Gastroesophageal sphincter (tissue), 4 donors: ENCODE measurements at regions not wholly inside any gene's neighbourhood (a gene's known extent, or its start where the extent isn't known, plus 50 kb on each side); places are given as distances from the start of the nearest gene placed in this dataset.

Experiments used
- ATAC-seq: fragments of 150-250 bp; one replicate; pipeline ENCODE4 v1.9.1; 2016; ENCODE audit warnings: mild to moderate bottlenecking, moderate library complexity
- H3K27ac ChIP-seq, 4 donors: fragments of 200-600 bp; sonication (generic) in 3 of 4; 1 replicate in 3 of 4; 2 replicates in 1 of 4; pipeline ENCODE4 v1.5.1; 2016 to 2019
- H3K27me3 ChIP-seq: fragments of 200-600 bp; sonication (generic); one replicate; pipeline ENCODE4 v1.5.1; 2019
- H3K36me3 ChIP-seq, 2 donors: fragments of 200-600 bp; sonication (generic); one replicate each; pipeline ENCODE4 v1.5.1; 2019; ENCODE audit warnings: control low read depth in 1 of 2
- H3K4me1 ChIP-seq, 3 donors: fragments of 200-600 bp; sonication (generic); 1 replicate in 2 of 3; 2 replicates in 1 of 3; pipeline ENCODE4 v1.5.1; 2016 to 2019; ENCODE audit warnings: control low read depth in 2 of 3
- H3K4me3 ChIP-seq, 2 donors: fragments of 200-600 bp; sonication (generic); one replicate each; pipeline ENCODE4 v1.5.1; 2019; ENCODE audit warnings: mild to moderate bottlenecking in 1 of 2, moderate library complexity in 1 of 2
- H3K9me3 ChIP-seq, 3 donors: fragments of 200-600 bp; sonication (generic); one replicate each; pipeline ENCODE4 v1.5.1; 2017 to 2019; ENCODE audit warnings: control low read depth in 2 of 3
- CTCF ChIP-seq, 4 experiments: fragments of 200-600 bp in 2 of 4; fragments of 450-650 bp in 2 of 4; sonication (generic) in 1 of 4; IDR thresholded peaks; one replicate each; pipeline ENCODE4 v1.5.1; 2017 to 2019; ENCODE audit warnings: antibody characterized with exemption in 4 of 4, mild to moderate bottlenecking in 2 of 4, moderate library complexity in 2 of 4
- EP300 ChIP-seq: sonication (generic); formaldehyde crosslinking; IDR thresholded peaks from one replicate; pipeline ENCODE4 v1.6.1; 2017; ENCODE audit warnings: antibody characterized with exemption, mild to moderate bottlenecking
- POLR2A ChIP-seq, 2 donors: fragments of 450-650 bp; IDR thresholded peaks; one replicate each; pipeline ENCODE4 v1.6.1; 2017; ENCODE audit warnings: antibody characterized with exemption in 2 of 2, mild to moderate bottlenecking in 2 of 2, moderate library complexity in 1 of 2
- POLR2AphosphoS5 ChIP-seq: sonication (generic); formaldehyde crosslinking; IDR thresholded peaks from one replicate; pipeline ENCODE4 v1.6.1; 2017; ENCODE audit warnings: antibody characterized with exemption
- WGBS, 2 donors: methylation state at CpG; one replicate each; pipeline ENCODE4 v1.1.5; 2018; ENCODE audit warnings: low coverage in 1 of 2; 5-methylcytosine and 5-hydroxymethylcytosine counted together

DNA sequence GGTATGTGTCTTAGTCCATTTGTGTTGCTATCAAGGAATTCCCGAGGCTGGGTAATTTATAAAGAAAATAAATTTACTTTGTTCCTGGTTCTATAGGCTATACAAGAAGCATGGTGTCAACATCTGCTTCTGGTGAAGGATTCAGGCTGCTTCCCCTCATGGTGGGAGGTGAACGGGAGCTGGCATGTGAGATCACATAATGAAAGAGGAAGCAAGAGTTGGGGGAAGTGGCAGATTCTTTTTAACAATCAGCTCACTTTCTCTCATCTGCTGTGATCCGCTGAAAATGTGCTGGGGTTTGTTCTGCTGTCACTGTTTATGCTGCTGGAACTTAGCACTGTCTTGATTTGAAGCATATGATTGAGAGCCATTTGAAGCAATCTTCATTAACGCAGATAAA, 730.0 kb upstream of the SORCS1 start:
- H3K27me3 ChIP-seq, result no peaks in the 10 kb centered on the region
- ATAC-seq, result no peak
- 12 to 35% methylated on average over 3 to 4 of the region's 4 CpGs for WGBS, 2 donors
- H3K4me3 ChIP-seq, result no peak overlapping the region
- TF ChIP-seq POLR2A (IDR thresholded peaks at IDR 0.05) (no peak), EP300 (no peak), POLR2AphosphoS5 (no peak), CTCF (IDR thresholded peaks at IDR 0.05) (no peak)
- H3K27ac ChIP-seq, result no peak overlapping the region
- no peaks in the 10 kb centered on the region for H3K9me3 ChIP-seq
- no peaks in the 10 kb centered on the region for H3K36me3 ChIP-seq
- H3K4me1 ChIP-seq, result no peaks in the 10 kb centered on the region

- no peaks in the 10 kb centered on the region for H3K4me1 ChIP-seq
- 25 to 38% methylated on average over 1 to 2 of the region's 2 CpGs for WGBS, 2 donors
- no peak overlapping the region for H3K27ac ChIP-seq
- peaks cover 0 to 8% (median 0%) of the 10 kb centered on the region in 3 donors for H3K9me3 ChIP-seq
- ATAC-seq, result no peak
- no peaks in the 10 kb centered on the region for H3K36me3 ChIP-seq
- no peaks in the 10 kb centered on the region for H3K27me3 ChIP-seq
- no peak overlapping the region for H3K4me3 ChIP-seq
- no peak for TF ChIP-seq EP300
- no peak for TF ChIP-seq POLR2AphosphoS5
- TF ChIP-seq POLR2A (IDR thresholded peaks at IDR 0.05), result no peak
- no peak for TF ChIP-seq CTCF (IDR thresholded peaks at IDR 0.05)
Observed at GRCh38 chr10:107889105-107889504, 724.6 kb upstream of the SORCS1 start.

DNA sequence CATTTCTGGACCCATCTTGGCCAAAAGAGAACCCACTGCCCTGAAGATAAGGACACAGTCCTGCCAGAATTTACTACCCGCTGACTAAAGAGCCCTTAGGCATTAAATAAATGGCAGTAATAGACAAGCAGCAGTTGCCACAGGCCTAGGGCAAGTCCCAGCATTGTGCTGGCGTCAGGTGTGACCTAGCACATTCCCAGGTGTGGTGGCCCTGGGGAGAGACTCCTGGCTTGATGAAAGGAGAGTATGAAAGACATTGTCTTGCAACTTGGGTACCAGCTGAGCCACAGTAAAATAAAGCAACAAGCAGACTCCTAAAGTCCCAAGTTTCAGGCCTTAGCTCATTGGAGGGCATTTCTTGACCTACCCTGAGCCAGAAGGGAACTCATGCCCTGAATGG, 715.7 kb upstream of the SORCS1 start:
- ATAC-seq, result no peak
- H3K36me3 ChIP-seq, result no peaks in the 10 kb centered on the region
- WGBS, 2 donors, result 90% methylated on average over 2 of the region's 2 CpGs; no CpG with 5 or more reads in 1 of the 2 donors
- H3K4me1 ChIP-seq, result no peaks in the 10 kb centered on the region
- H3K9me3 ChIP-seq, result peaks cover 0 to 24% (median 0%) of the 10 kb centered on the region in 3 donors
- H3K27me3 ChIP-seq, result no peaks in the 10 kb centered on the region
- no peak overlapping the region for H3K27ac ChIP-seq
- no peak for TF ChIP-seq POLR2A (IDR thresholded peaks at IDR 0.05)
- TF ChIP-seq POLR2AphosphoS5, result no peak
- no peak for TF ChIP-seq CTCF (IDR thresholded peaks at IDR 0.05)
- no peak for TF ChIP-seq EP300
- H3K4me3 ChIP-seq, result no peak overlapping the region

- H3K9me3 ChIP-seq, result no peaks in the 10 kb centered on the region
- ATAC-seq, result no peak
- H3K4me3 ChIP-seq, result no peak overlapping the region
- no peaks in the 10 kb centered on the region for H3K27me3 ChIP-seq
- H3K4me1 ChIP-seq, result no peaks in the 10 kb centered on the region
- TF ChIP-seq CTCF (IDR thresholded peaks at IDR 0.05) (no peak), POLR2A (IDR thresholded peaks at IDR 0.05) (no peak), EP300 (no peak), POLR2AphosphoS5 (no peak)
- no peak overlapping the region for H3K27ac ChIP-seq
- WGBS, 2 donors, result 70 to 80% methylated on average over 1 to 2 of the region's 3 CpGs
- no peaks in the 10 kb centered on the region for H3K36me3 ChIP-seq
Observed at GRCh38 chr10:107873007-107873406, 708.5 kb upstream of the SORCS1 start.

DNA sequence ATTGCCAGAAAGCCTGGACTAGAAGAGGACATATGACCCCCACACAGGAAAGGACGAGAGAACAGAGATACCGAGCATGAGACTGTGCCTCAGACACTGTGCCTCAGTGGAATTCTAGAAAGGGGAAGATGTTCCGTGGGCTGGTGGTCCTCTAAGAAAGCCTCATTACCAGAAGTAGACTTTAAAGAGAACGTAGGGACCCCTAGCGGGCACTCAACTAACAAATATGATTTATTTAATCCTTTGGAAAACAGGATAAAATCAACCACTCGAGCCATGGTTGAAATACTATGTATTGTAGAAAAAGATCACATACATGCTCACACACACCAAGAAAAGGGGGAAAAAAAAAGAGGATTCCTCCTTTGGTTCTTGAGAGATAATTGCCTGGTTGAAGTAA, 701.2 kb upstream of the SORCS1 start:
- no peak for TF ChIP-seq CTCF (IDR thresholded peaks at IDR 0.05)
- no peak for TF ChIP-seq POLR2AphosphoS5
- no peak for TF ChIP-seq POLR2A (IDR thresholded peaks at IDR 0.05)
- no peak for TF ChIP-seq EP300
- H3K27ac ChIP-seq, result no peak overlapping the region
- no peaks in the 10 kb centered on the region for H3K36me3 ChIP-seq
- no peak overlapping the region for H3K4me3 ChIP-seq
- no peaks in the 10 kb centered on the region for H3K4me1 ChIP-seq
- H3K9me3 ChIP-seq, result no peaks in the 10 kb centered on the region
- ATAC-seq, result no peak
- H3K27me3 ChIP-seq, result no peaks in the 10 kb centered on the region
- 71 to 80% methylated on average over 1 to 6 of the region's 6 CpGs for WGBS, 2 donors
